Panc1 (cell line): ENCODE measurements at regions not wholly inside any gene's neighbourhood (a gene's known extent, or its start where the extent isn't known, plus 50 kb on each side); places are given as distances from the start of the nearest gene placed in this dataset.

Source experiments
- ATAC-seq: fragments of 200-7000 bp; cut with Tn5 transposase; 2 replicates; pipeline ENCODE4 v1.9.1; 2020; ENCODE audit warnings: mild to moderate bottlenecking, moderate library complexity
- BruUV-seq: library from RNA; stranded (reverse); fragments of 400-500 nt; replicated peaks from 2 replicates; lab custom pipeline; 2021; lab: Mats Ljungman, UMichigan
- CTCF ChIA-PET: fragments of 300-600 bp; sonication (Branson Sonifier 250); formaldehyde crosslinking; loops from one replicate; lab custom pipeline; 2022; ENCODE audit warnings: antibody characterized with exemption; lab: Charles Lee
- POLR2A ChIA-PET: fragments of 300-600 bp; sonication (Branson Sonifier 250); formaldehyde crosslinking; loops from one replicate; lab custom pipeline; 2022; ENCODE audit warnings: antibody characterized with exemption; lab: Charles Lee
- DNase-seq: peaks from one replicate; pipeline ENCODE4 v3.0.0-alpha.2; 2010; ENCODE audit warnings: low read depth, low spot score
- H3K27ac ChIP-seq: 2 replicates; pipeline ENCODE4 v1.5.1; 2011; ENCODE audit warnings: mild to moderate bottlenecking, low read length, inconsistent platforms
- H3K27me3 ChIP-seq: fragments of 200-500 bp; sonication (Bioruptor generic); 2 replicates; pipeline ENCODE4 v1.6.0; 2014; ENCODE audit warnings: low read length, inconsistent platforms; ENCODE audit not compliant: control insufficient read depth, insufficient read depth
- H3K36me3 ChIP-seq: fragments of 200-500 bp; sonication (Bioruptor generic); 2 replicates; pipeline ENCODE4 v1.5.1; 2014; ENCODE audit warnings: inconsistent platforms, mild to moderate bottlenecking, low read length, moderate library complexity; ENCODE audit not compliant: control insufficient read depth, insufficient read depth
- H3K4me1 ChIP-seq: 2 replicates; pipeline ENCODE4 v1.5.1; 2011; ENCODE audit warnings: inconsistent platforms, mild to moderate bottlenecking, low read length, moderate library complexity; ENCODE audit not compliant: control insufficient read depth, insufficient read depth
- H3K4me3 ChIP-seq, 2 experiments: 2 replicates each; pipeline ENCODE4 v1.5.1; 2011 to 2012; ENCODE audit warnings: low read depth in 2 of 2, low read length in 2 of 2, mild to moderate bottlenecking in 2 of 2, inconsistent platforms in 1 of 2, moderate library complexity in 1 of 2
- H3K9me3 ChIP-seq: fragments of 200-500 bp; sonication (Bioruptor generic); 2 replicates; pipeline ENCODE4 v1.5.1; 2014; ENCODE audit warnings: low read depth, mild to moderate bottlenecking, inconsistent platforms, low read length, moderate library complexity; ENCODE audit not compliant: control insufficient read depth, insufficient read depth
- POLR2AphosphoS5 ChIP-seq: IDR thresholded peaks from 2 replicates; pipeline ENCODE4 v1.6.1; 2012; ENCODE audit warnings: mild to moderate bottlenecking, low read depth, low read length, moderate library complexity
- SIN3A ChIP-seq: IDR thresholded peaks from 2 replicates; pipeline ENCODE4 v1.6.1; 2012; ENCODE audit warnings: low read depth, mild to moderate bottlenecking, low read length, moderate library complexity, borderline replicate concordance; ENCODE audit not compliant: insufficient read depth
- TCF7L2 ChIP-seq: IDR thresholded peaks from 2 replicates; pipeline ENCODE4 v1.6.1; 2011; ENCODE audit warnings: mild to moderate bottlenecking, low read depth, low read length, inconsistent platforms
- in situ Hi-C: cut with HindIII; loops from 2 replicates; pipeline ENCODE4 v1.10.0; 2016; ENCODE audit warnings: low sequenced_read_pairs, low pct_unique_long_range_greater_than_20kb
- intact Hi-C: fragments of 100-400 bp; cut with micrococcal nuclease; formaldehyde crosslinking; loops from one replicate; pipeline ENCODE4 v1.10.0; 2022; ENCODE audit not compliant: unreplicated experiment
- TF ChIP-seq, protein P1 (sequence below), 2 experiments: IDR thresholded peaks; 2 replicates each; pipeline ENCODE4 v1.6.1; 2011 to 2012; ENCODE audit warnings: low read depth in 2 of 2, control low read depth in 1 of 2, low read length in 1 of 2, mild to moderate bottlenecking in 1 of 2, moderate library complexity in 1 of 2; ENCODE audit not compliant: insufficient read depth in 1 of 2
- TF ChIP-seq, protein P2 (sequence below): fragments of 450-650 bp; IDR thresholded peaks from 2 replicates; pipeline ENCODE4 v1.5.1; 2017; ENCODE audit warnings: mild to moderate bottlenecking

DNA sequence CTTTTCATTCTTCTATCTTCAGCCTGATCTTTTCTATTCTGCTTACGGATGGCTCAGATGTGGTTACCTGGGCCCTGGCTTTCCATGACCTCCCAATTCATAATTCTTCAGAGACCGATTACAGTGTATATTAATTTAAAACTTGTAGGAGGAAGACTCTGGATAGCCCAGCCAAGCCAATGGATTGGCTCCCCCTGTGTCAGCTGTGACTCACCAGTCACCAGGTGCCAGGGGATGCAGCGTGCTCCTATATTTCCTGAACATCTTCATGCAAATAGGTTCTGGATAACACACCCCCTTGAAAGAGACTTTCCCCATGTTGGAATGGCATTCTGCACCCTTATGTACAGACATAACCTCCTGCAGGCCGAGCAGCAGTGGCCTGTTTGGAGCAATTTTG, 208.3 kb upstream of the WSCD1 start:
- H3K4me3 ChIP-seq: no peak overlapping the region
- POLR2A ChIA-PET: no interaction called here
- no peaks in the 10 kb centered on the region for H3K27me3 ChIP-seq
- in situ Hi-C loops (no loop called here), intact Hi-C loops (no loop called here)
- no peaks in the 10 kb centered on the region for H3K9me3 ChIP-seq
- ATAC-seq (no peak), DNase-seq (no peak)
- CTCF ChIA-PET: no interaction called here
- H3K27ac ChIP-seq: no peak overlapping the region
- H3K36me3 ChIP-seq: no peaks in the 10 kb centered on the region
- H3K4me1 ChIP-seq: no peaks in the 10 kb centered on the region
- no TSS peak for BruUV-seq
- TF ChIP-seq TCF7L2 (no peak), SIN3A (no peak), POLR2AphosphoS5 (no peak)
- TF ChIP-seq, protein P1, sequence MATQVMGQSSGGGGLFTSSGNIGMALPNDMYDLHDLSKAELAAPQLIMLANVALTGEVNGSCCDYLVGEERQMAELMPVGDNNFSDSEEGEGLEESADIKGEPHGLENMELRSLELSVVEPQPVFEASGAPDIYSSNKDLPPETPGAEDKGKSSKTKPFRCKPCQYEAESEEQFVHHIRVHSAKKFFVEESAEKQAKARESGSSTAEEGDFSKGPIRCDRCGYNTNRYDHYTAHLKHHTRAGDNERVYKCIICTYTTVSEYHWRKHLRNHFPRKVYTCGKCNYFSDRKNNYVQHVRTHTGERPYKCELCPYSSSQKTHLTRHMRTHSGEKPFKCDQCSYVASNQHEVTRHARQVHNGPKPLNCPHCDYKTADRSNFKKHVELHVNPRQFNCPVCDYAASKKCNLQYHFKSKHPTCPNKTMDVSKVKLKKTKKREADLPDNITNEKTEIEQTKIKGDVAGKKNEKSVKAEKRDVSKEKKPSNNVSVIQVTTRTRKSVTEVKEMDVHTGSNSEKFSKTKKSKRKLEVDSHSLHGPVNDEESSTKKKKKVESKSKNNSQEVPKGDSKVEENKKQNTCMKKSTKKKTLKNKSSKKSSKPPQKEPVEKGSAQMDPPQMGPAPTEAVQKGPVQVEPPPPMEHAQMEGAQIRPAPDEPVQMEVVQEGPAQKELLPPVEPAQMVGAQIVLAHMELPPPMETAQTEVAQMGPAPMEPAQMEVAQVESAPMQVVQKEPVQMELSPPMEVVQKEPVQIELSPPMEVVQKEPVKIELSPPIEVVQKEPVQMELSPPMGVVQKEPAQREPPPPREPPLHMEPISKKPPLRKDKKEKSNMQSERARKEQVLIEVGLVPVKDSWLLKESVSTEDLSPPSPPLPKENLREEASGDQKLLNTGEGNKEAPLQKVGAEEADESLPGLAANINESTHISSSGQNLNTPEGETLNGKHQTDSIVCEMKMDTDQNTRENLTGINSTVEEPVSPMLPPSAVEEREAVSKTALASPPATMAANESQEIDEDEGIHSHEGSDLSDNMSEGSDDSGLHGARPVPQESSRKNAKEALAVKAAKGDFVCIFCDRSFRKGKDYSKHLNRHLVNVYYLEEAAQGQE (IDR thresholded peaks at IDR 0.05; ENCODE audit: insufficient read depth in 1 of 2, low read depth in 2 of 2, low read length in 1 of 2): no peak
- TF ChIP-seq, protein P2, sequence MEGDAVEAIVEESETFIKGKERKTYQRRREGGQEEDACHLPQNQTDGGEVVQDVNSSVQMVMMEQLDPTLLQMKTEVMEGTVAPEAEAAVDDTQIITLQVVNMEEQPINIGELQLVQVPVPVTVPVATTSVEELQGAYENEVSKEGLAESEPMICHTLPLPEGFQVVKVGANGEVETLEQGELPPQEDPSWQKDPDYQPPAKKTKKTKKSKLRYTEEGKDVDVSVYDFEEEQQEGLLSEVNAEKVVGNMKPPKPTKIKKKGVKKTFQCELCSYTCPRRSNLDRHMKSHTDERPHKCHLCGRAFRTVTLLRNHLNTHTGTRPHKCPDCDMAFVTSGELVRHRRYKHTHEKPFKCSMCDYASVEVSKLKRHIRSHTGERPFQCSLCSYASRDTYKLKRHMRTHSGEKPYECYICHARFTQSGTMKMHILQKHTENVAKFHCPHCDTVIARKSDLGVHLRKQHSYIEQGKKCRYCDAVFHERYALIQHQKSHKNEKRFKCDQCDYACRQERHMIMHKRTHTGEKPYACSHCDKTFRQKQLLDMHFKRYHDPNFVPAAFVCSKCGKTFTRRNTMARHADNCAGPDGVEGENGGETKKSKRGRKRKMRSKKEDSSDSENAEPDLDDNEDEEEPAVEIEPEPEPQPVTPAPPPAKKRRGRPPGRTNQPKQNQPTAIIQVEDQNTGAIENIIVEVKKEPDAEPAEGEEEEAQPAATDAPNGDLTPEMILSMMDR: no peak

- in situ Hi-C loops: no loop called here
Observed at GRCh38 chr17:5862395-5862794, 207.8 kb upstream of the WSCD1 start.

More at GRCh38 chr17:5862395-5862794, 207.8 kb upstream of the WSCD1 start:
- Histone ChIP-seq H3K9me3 (no peaks in the 10 kb centered on the region), H3K27ac (no peak overlapping the region), H3K4me1 (no peaks in the 10 kb centered on the region), H3K36me3 (no peaks in the 10 kb centered on the region), H3K27me3 (no peaks in the 10 kb centered on the region), H3K4me3 (no peak overlapping the region)
- no peak for ATAC-seq
- no peak for DNase-seq
- no peak for TF ChIP-seq TCF7L2
- no peak for TF ChIP-seq SIN3A
- no peak for TF ChIP-seq POLR2AphosphoS5
- TF ChIP-seq, protein P2: no peak
- TF ChIP-seq, protein P1 (IDR thresholded peaks at IDR 0.05; ENCODE audit: insufficient read depth in 1 of 2, low read depth in 2 of 2, low read length in 1 of 2): no peak
- POLR2A ChIA-PET: no interaction called here
- intact Hi-C loops: no loop called here
- no TSS peak for BruUV-seq
- CTCF ChIA-PET: no interaction called here
